HL-60 (cell line): ENCODE measurements at regions not wholly inside any gene's neighbourhood (a gene's known extent, or its start where the extent isn't known, plus 50 kb on each side); places are given as distances from the start of the nearest gene placed in this dataset.

Source experiments
- DNase-seq, 2 experiments: peaks; one replicate each; pipeline ENCODE4 v3.0.0-alpha.2; 2010 to 2020; ENCODE audit warnings: low read depth in 1 of 2, low spot score in 1 of 2
- H3K27ac ChIP-seq: fragments of 250-450 bp; sonication (Bioruptor Pico); replicated peaks from 2 replicates; pipeline ENCODE4 v1.5.1; 2020; ENCODE audit warnings: mild to moderate bottlenecking, moderate library complexity
- H3K27me3 ChIP-seq: fragments of 250-450 bp; sonication (Bioruptor Pico); 2 replicates; pipeline ENCODE4 v1.5.1; 2021; ENCODE audit warnings: mild to moderate bottlenecking, moderate library complexity; ENCODE audit not compliant: insufficient read depth, poor library complexity, severe bottlenecking
- H3K4me3 ChIP-seq: replicated peaks from 2 replicates; pipeline ENCODE4 v1.5.1; 2011; ENCODE audit warnings: mild to moderate bottlenecking, control low read depth, low read length; ENCODE audit not compliant: insufficient read depth
- CTCF ChIP-seq: IDR thresholded peaks from one replicate; pipeline ENCODE4 v1.5.1; 2011; ENCODE audit warnings: low read length, control low read depth, inconsistent platforms; ENCODE audit not compliant: insufficient read depth
- GABPA ChIP-seq: IDR thresholded peaks from 2 replicates; pipeline ENCODE4 v1.6.1; 2012; ENCODE audit warnings: low read depth
- POLR2AphosphoS5 ChIP-seq: IDR thresholded peaks from 2 replicates; pipeline ENCODE4 v1.6.1; 2012; ENCODE audit warnings: low read depth
- REST ChIP-seq: IDR thresholded peaks from 2 replicates; pipeline ENCODE4 v1.6.1; 2012; ENCODE audit warnings: low read depth; ENCODE audit not compliant: insufficient replicate concordance
- SPI1 ChIP-seq: IDR thresholded peaks from 2 replicates; pipeline ENCODE4 v1.6.1; 2012; ENCODE audit warnings: low read depth, mild to moderate bottlenecking, borderline replicate concordance

- no peak for TF ChIP-seq REST
- TF ChIP-seq POLR2AphosphoS5 = no peak
- peak; percentile 70; the same call in 1 of the 2 replicates for TF ChIP-seq SPI1
- no peak for TF ChIP-seq GABPA
- TF ChIP-seq CTCF = no peak
- no peaks in the 10 kb centered on the region for H3K27me3 ChIP-seq
- DNase-seq = no peak
- H3K27ac ChIP-seq = no peak overlapping the region
- no peak overlapping the region for H3K4me3 ChIP-seq
These were observed 60.1 kb upstream of the OSTN start for GRCh38 chr3:191138937-191139336.

GRCh38 chr3:191137708-191138107 is 61.3 kb upstream of the OSTN start:
- no peaks in the 10 kb centered on the region for H3K27me3 ChIP-seq
- DNase-seq = no peak
- no peak overlapping the region for H3K27ac ChIP-seq
- TF ChIP-seq REST (no peak), CTCF (no peak), SPI1 (no peak), POLR2AphosphoS5 (no peak), GABPA (no peak)
- H3K4me3 ChIP-seq = no peak overlapping the region

- Histone ChIP-seq H3K27me3 (no peaks in the 10 kb centered on the region), H3K27ac (no peak overlapping the region), H3K4me3 (no peak overlapping the region)
- no peak for DNase-seq
- no peak for TF ChIP-seq SPI1
- TF ChIP-seq GABPA = no peak
- no peak for TF ChIP-seq REST
- no peak for TF ChIP-seq CTCF
- no peak for TF ChIP-seq POLR2AphosphoS5
These were observed 62.7 kb upstream of the OSTN start for GRCh38 chr3:191136347-191136746.
